Ovary (tissue), 7 donors: ENCODE measurements at regions not wholly inside any gene's neighbourhood (a gene's known extent, or its start where the extent isn't known, plus 50 kb on each side); places are given as distances from the start of the nearest gene placed in this dataset.

Experiments
- DNase-seq, 5 donors: peaks; one replicate each; pipeline ENCODE4 v3.0.0-alpha.2; 2019 to 2020
- H3K27ac ChIP-seq, 2 donors: fragments of 200-600 bp; one replicate each; pipeline versions ENCODE4 v1.5.1 to v1.8.0; 2019 to 2022
- H3K27me3 ChIP-seq: fragments of 200-600 bp; one replicate; pipeline ENCODE4 v1.8.0; 2022
- H3K36me3 ChIP-seq: fragments of 200-600 bp; sonication (generic); one replicate; pipeline ENCODE4 v1.5.1; 2019
- H3K4me1 ChIP-seq: one replicate; pipeline ENCODE4 v1.8.1; 2013; ENCODE audit warnings: mild to moderate bottlenecking, moderate library complexity; ENCODE audit not compliant: insufficient read depth
- H3K4me3 ChIP-seq: fragments of 200-600 bp; sonication (generic); one replicate; pipeline ENCODE4 v1.5.1; 2017
- H3K9me3 ChIP-seq, 2 donors: fragments of 200-600 bp in 1 of 2; sonication (generic) in 1 of 2; one replicate each; pipeline versions ENCODE4 v1.5.1 to v1.8.1; 2013 to 2019; ENCODE audit warnings: mild to moderate bottlenecking in 1 of 2, moderate library complexity in 1 of 2
- CTCF ChIP-seq, 3 donors: fragments of 450-650 bp in 2 of 3; fragments of 200-600 bp in 1 of 3; IDR thresholded peaks; one replicate each; pipeline versions ENCODE4 v1.5.1 to v1.8.0; 2016 to 2022; ENCODE audit warnings: antibody characterized with exemption in 3 of 3, mild to moderate bottlenecking in 1 of 3
- EP300 ChIP-seq: sonication (generic); formaldehyde crosslinking; IDR thresholded peaks from one replicate; pipeline ENCODE4 v1.6.1; 2017; ENCODE audit warnings: antibody characterized with exemption
- POLR2A ChIP-seq: fragments of 450-650 bp; IDR thresholded peaks from one replicate; pipeline ENCODE4 v1.6.1; 2017; ENCODE audit warnings: antibody characterized with exemption, mild to moderate bottlenecking, moderate library complexity
- WGBS, 3 donors: extraction: QIAGEN DNeasy Blood & Tissue Kit in 1 of 3; methylation state at CpG; one replicate each; pipeline versions ENCODE4 v1.1.5 to v1.1.7; 2013 to 2017; 5-methylcytosine and 5-hydroxymethylcytosine counted together
- intact Hi-C, 4 donors: fragments of 100-400 bp; cut with DNase I; formaldehyde crosslinking; loops; one replicate each; pipeline versions ENCODE4 v1.11.0 to v1.15.1; 2022 to 2023
- donor health status: DM: no; HTN: no; CAD: no; lungs with moderate emphysema.
- donor health status: DM: no; HTN: no; CAD: no.
- donor health status: Bipolar disorder and iron deficiency.
- donor health status: DM: no; HTN: no; CAD: no.
- donor health status: DM: yes; HTN: yes; CAD: no.

- TF ChIP-seq EP300 (no peak), CTCF (IDR thresholded peaks at IDR 0.05) (no peak), POLR2A (no peak)
- Histone ChIP-seq H3K36me3 (no peaks in the 10 kb centered on the region), H3K4me1 (peaks cover 2% of the 10 kb centered on the region), H3K9me3 (no peaks in the 10 kb centered on the region), H3K27me3 (no peaks in the 10 kb centered on the region), H3K4me3 (no peak overlapping the region), H3K27ac (no peak overlapping the region)
- intact Hi-C loops = no loop called here
- no peak for DNase-seq
- WGBS, 3 donors = 76 to 89% (median 87%) methylated on average over 6 of the region's 6 CpGs
Measured at GRCh38 chr14:51564986-51565604, 86.6 kb upstream of the FRMD6 start.

DNA sequence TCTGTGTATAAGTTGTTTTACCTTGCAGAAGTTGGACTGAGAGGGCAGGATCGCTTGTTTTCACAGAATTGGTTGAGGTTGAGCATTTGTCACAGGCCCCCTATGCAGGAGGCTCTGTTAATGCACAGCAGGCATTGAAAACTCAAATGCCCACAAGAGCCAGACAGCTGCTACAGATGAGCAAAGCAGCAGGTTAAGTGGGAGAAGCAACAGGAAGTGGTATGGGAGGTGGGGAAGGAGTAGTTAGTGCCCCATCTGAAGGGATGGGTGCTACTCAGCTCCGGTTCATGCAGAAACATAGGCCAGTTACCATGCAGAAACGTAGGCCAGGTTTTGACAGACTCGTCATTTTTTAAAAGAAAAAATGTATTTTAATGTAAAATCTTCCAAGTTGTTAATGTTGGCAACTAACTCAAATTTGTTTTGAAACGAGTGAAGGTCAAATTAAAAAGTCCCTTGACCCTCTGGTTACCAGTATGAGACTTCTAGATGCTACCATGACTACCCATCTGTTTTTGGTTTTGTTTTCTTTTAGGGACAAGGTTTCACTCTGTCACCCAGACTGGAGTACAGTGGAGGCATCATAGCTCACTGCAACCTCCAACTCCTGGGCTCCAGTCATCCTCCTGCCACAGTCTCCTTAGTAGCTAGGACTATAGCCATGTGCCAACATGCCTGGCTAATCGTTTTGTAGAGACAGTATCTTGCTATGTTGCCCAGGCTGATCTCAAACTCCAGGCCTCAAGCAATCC is 84.7 kb upstream of the FRMD6 start:
- H3K4me3 ChIP-seq = no peak overlapping the region
- WGBS, 3 donors = 64 to 69% (median 67%) methylated on average over 6 of the region's 6 CpGs
- H3K36me3 ChIP-seq = no peaks in the 10 kb centered on the region
- TF ChIP-seq POLR2A = no peak
- no peak for TF ChIP-seq EP300
- TF ChIP-seq CTCF (IDR thresholded peaks at IDR 0.05) = no peak
- H3K9me3 ChIP-seq = no peaks in the 10 kb centered on the region
- no peak overlapping the region for H3K27ac ChIP-seq
- peaks cover 2% of the 10 kb centered on the region for H3K4me1 ChIP-seq
- intact Hi-C loops = no loop called here
- DNase-seq = no peak
- no peaks in the 10 kb centered on the region for H3K27me3 ChIP-seq

- Histone ChIP-seq H3K36me3 (no peaks in the 10 kb centered on the region), H3K27me3 (no peaks in the 10 kb centered on the region), H3K27ac (no peak overlapping the region), H3K4me3 (no peak overlapping the region), H3K4me1 (peaks cover 2% of the 10 kb centered on the region), H3K9me3 (no peaks in the 10 kb centered on the region)
- DNase-seq = no peak
- intact Hi-C loops = no loop called here
- TF ChIP-seq EP300 = no peak
- TF ChIP-seq POLR2A = no peak
- TF ChIP-seq CTCF (IDR thresholded peaks at IDR 0.05) = no peak
- WGBS, 3 donors = 97 to 100% (median 98%) methylated on average over 2 of the region's 2 CpGs
Measured at GRCh38 chr14:51568366-51568765, 83.3 kb upstream of the FRMD6 start.

DNA sequence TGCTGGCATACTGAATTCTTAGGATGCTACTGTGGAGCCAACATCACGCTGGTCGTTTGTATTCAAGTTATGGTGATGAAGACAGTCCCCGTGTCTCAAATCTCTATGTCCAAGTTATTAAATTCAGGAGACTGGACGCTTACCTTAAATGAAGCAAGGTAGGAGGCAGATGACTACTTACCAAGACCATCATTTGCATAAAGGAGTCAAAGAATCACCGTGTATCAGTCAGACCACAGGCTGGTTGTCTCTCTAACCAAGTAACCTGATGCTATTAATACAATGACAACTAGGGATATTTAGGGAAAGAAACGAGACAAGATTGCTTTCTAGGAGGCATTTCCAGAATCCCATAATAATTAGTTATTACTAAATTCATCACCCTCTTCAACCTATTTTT is 78.1 kb upstream of the FRMD6 start:
- DNase-seq = no peak
- intact Hi-C loops = no loop called here
- TF ChIP-seq EP300 = no peak
- no peak for TF ChIP-seq POLR2A
- TF ChIP-seq CTCF (IDR thresholded peaks at IDR 0.05) = no peak
- no peaks in the 10 kb centered on the region for H3K4me1 ChIP-seq
- 90% methylated on average over 6 of the region's 6 CpGs for WGBS, 3 donors
- no peaks in the 10 kb centered on the region for H3K27me3 ChIP-seq
- H3K27ac ChIP-seq = no peak overlapping the region
- H3K4me3 ChIP-seq = no peak overlapping the region
- no peaks in the 10 kb centered on the region for H3K9me3 ChIP-seq
- H3K36me3 ChIP-seq = no peaks in the 10 kb centered on the region
